ENCODE measurements at regions not wholly inside any gene's neighbourhood (a gene's known extent, or its start where the extent isn't known, plus 50 kb on each side); places are given as distances from the start of the nearest gene placed in this dataset.

DNA sequence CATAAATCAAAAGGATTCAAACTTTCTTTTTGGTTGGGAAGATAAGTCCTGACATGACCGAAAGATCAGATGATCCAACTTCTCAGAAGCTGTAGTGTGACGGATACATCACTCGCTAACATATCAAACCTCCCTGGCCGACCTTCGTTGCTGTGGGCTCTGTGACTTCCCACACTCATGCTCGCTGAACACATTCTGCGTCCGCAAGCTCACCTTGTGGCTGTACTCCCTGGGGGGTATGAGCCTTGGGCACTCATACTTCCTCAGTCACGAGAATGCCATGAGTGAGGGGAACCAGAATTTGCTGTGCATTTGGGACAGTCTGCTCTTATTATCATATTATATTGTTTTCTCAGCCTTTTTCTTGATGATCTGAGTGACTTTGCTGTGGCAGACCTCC lies 105.4 kb downstream of the RWDD3 start:
- WGBS, 2 donors = 83 to 88% methylated on average over 9 of the region's 9 CpGs
- Histone ChIP-seq H3K9me3 (no peaks in the 10 kb centered on the region), H3K36me3 (no peaks in the 10 kb centered on the region), H3K27ac (no peak overlapping the region), H3K27me3 (no peaks in the 10 kb centered on the region), H3K4me1 (no peaks in the 10 kb centered on the region), H3K4me3 (replicated peaks in 1 of 3) (no peak overlapping the region)
- TF ChIP-seq POLR2A (IDR thresholded peaks at IDR 0.05) = no peak
- intact Hi-C loops (cut with DNase I) = no loop called here
- no peak for DNase-seq

DNA sequence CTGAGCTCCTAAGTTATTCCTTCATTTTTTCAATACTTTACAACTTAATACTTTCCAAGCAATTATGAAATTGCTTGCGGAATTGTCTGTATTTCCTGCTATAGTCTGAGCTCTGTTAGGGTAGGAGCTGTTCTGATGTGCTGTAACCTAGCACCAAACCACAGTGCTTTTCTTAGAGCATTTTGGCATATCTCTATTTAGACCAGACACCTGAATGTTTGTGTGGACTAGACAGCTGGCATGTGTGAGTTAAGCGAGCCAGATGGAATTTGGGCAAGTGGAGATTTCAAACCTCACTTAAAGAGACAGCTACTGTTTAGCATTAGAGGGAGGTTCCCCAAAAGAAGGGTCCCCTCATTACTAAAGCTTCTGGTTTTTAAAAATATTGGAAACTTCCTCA lies 106.1 kb downstream of the RWDD3 start:
- Histone ChIP-seq H3K4me1 (no peaks in the 10 kb centered on the region), H3K9me3 (no peaks in the 10 kb centered on the region), H3K27ac (no peak overlapping the region), H3K27me3 (no peaks in the 10 kb centered on the region), H3K4me3 (replicated peaks in 1 of 3) (no peak overlapping the region), H3K36me3 (no peaks in the 10 kb centered on the region)
- TF ChIP-seq POLR2A (IDR thresholded peaks at IDR 0.05) = no peak
- TF ChIP-seq, protein P1, sequence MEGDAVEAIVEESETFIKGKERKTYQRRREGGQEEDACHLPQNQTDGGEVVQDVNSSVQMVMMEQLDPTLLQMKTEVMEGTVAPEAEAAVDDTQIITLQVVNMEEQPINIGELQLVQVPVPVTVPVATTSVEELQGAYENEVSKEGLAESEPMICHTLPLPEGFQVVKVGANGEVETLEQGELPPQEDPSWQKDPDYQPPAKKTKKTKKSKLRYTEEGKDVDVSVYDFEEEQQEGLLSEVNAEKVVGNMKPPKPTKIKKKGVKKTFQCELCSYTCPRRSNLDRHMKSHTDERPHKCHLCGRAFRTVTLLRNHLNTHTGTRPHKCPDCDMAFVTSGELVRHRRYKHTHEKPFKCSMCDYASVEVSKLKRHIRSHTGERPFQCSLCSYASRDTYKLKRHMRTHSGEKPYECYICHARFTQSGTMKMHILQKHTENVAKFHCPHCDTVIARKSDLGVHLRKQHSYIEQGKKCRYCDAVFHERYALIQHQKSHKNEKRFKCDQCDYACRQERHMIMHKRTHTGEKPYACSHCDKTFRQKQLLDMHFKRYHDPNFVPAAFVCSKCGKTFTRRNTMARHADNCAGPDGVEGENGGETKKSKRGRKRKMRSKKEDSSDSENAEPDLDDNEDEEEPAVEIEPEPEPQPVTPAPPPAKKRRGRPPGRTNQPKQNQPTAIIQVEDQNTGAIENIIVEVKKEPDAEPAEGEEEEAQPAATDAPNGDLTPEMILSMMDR (IDR thresholded peaks at IDR 0.05) = no peak
- 60 to 61% methylated on average over 2 of the region's 2 CpGs for WGBS, 2 donors
- intact Hi-C loops (cut with DNase I) = no loop called here
- no peak for DNase-seq

DNA sequence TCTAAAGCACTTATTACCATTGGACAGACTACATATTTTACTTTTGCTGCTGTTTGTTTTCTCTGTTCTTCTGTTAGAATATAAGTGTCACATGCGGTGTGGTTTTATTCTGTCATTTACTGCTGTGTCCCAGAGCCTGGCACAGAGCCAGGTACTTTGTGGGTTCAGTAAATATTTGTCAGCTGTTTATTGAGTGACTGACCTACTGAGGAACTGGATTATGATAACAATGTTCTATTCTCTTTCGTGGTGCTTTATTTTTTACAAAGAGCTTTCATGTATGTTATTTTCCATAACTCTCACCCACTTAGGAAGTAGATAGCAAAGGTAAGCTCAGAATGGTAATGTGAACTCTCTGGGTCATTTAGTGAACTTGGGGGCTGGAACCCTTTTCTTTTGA lies 118.8 kb downstream of the RWDD3 start:
- H3K36me3 ChIP-seq = no peaks in the 10 kb centered on the region
- no peaks in the 10 kb centered on the region for H3K9me3 ChIP-seq
- no peaks in the 10 kb centered on the region for H3K27me3 ChIP-seq
- no peak for DNase-seq
- H3K4me1 ChIP-seq = no peaks in the 10 kb centered on the region
- H3K27ac ChIP-seq = no peak overlapping the region
- WGBS, 2 donors = 49 to 57% methylated on average over 2 of the region's 2 CpGs
- TF ChIP-seq, protein P1 (IDR thresholded peaks at IDR 0.05) = no peak
- TF ChIP-seq POLR2A (IDR thresholded peaks at IDR 0.05) = no peak
- intact Hi-C loops (cut with DNase I) = no loop called here
- H3K4me3 ChIP-seq (replicated peaks in 1 of 3) = no peak overlapping the region

DNA sequence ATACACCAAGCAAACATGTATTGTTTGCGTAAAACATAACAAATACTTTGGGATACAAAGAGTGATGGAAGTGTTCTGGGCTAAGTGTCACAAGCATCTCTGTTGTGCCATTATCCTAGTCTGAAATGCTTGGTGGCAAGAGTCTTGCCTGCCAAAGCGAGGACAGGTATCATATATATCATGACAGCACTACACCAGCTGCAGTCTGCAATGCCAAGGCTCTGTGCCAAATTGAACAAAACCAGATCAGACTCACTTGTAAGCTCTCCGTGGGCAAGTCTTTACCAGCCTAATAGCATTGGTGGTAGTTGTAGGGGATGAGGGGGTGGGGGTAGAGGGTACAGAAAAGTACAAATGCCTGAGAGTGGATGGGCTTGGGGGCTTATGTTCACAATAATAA lies 119.2 kb downstream of the RWDD3 start:
- intact Hi-C loops (cut with DNase I) = no loop called here
- Histone ChIP-seq H3K27ac (no peak overlapping the region), H3K9me3 (no peaks in the 10 kb centered on the region), H3K4me1 (no peaks in the 10 kb centered on the region), H3K36me3 (no peaks in the 10 kb centered on the region), H3K27me3 (no peaks in the 10 kb centered on the region), H3K4me3 (replicated peaks in 1 of 3) (no peak overlapping the region)
- 48 to 52% methylated on average over 3 of the region's 3 CpGs for WGBS, 2 donors
- no peak for TF ChIP-seq POLR2A (IDR thresholded peaks at IDR 0.05)
- TF ChIP-seq, protein P1 (IDR thresholded peaks at IDR 0.05) = no peak
- no peak for DNase-seq

DNA sequence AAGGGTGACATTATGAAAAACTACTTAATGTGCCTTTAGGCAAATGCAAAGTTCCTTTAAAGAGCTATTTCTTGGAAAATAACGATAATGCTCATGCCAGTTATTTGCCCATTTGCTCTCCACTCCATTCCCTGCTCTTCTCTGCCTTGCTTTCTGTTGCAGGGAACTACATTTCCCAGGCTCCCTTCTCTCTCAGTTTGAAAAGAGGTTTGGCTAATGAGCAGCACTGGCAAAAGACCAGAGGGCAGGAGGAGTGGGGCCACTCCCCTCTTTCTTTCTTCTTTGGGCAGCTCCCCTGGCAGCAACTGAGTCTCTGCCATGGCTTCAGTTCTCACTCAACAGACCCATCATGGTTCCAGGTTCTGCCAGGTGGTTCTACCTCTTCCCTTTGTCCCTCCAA lies 130.5 kb downstream of the RWDD3 start:
- H3K9me3 ChIP-seq = no peaks in the 10 kb centered on the region
- no peaks in the 10 kb centered on the region for H3K27me3 ChIP-seq
- H3K4me1 ChIP-seq = no peaks in the 10 kb centered on the region
- no peak for DNase-seq
- intact Hi-C loops (cut with DNase I) = no loop called here
- no peaks in the 10 kb centered on the region for H3K36me3 ChIP-seq
- H3K27ac ChIP-seq = no peak overlapping the region
- H3K4me3 ChIP-seq (replicated peaks in 1 of 3) = no peak overlapping the region
- 85 to 91% methylated on average over 1 of the region's 1 CpG for WGBS, 2 donors
- TF ChIP-seq, protein P1 (IDR thresholded peaks at IDR 0.05) = no peak
- TF ChIP-seq POLR2A (IDR thresholded peaks at IDR 0.05) = no peak

DNA sequence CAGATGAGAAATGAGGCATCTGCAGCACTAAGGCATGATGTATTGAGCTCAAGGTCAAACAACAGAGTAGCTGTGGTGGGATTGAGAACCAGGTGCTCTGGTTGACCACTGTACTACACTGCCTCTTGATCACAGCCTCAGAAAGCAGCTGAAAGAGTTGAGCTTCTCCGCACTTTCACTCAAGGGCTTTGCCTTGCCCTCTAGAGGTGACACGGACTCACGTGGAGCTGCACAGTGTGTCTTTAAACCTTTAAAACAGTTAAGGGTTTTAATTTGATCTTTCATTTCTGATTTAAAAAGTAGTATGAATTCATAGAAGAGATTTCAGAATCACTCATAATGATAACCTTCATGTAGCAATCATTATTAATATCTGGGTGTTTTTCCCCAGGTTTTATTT lies 132.5 kb downstream of the RWDD3 start:
- no peak overlapping the region for H3K4me3 ChIP-seq (replicated peaks in 1 of 3)
- peaks cover 0 to under 1% of the 10 kb centered on the region in 2 donors for H3K4me1 ChIP-seq
- TF ChIP-seq, protein P1 (IDR thresholded peaks at IDR 0.05) = no peak
- no peak for TF ChIP-seq POLR2A (IDR thresholded peaks at IDR 0.05)
- intact Hi-C loops (cut with DNase I) = no loop called here
- no peaks in the 10 kb centered on the region for H3K9me3 ChIP-seq
- H3K27me3 ChIP-seq = no peaks in the 10 kb centered on the region
- DNase-seq = no peak
- WGBS, 2 donors = 74 to 77% methylated on average over 3 of the region's 3 CpGs
- H3K36me3 ChIP-seq = no peaks in the 10 kb centered on the region
- no peak overlapping the region for H3K27ac ChIP-seq

Measured in thyroid gland (tissue), 4 donors.